AG08395 (cell line): ENCODE measurements at regions not wholly inside any gene's neighbourhood (a gene's known extent, or its start where the extent isn't known, plus 50 kb on each side); places are given as distances from the start of the nearest gene placed in this dataset.

Experiments used
- DNase-seq: peaks from one replicate; pipeline ENCODE4 v3.0.0; 2012; ENCODE audit warnings: mixed read lengths, low spot score

- DNase-seq = no peak
These were observed 132.6 kb downstream of the WDR11 start for GRCh38 chr10:120983721-120984120.

GRCh38 chr10:120984221-120984620 is 133.1 kb downstream of the WDR11 start:
- DNase-seq = no peak

GRCh38 chr10:120987359-120987758 is 136.2 kb downstream of the WDR11 start:
- no peak for DNase-seq

- DNase-seq = no peak
These were observed 137.6 kb downstream of the WDR11 start for GRCh38 chr10:120988751-120989150.

- no peak for DNase-seq
These were observed 138.1 kb downstream of the WDR11 start for GRCh38 chr10:120989279-120989678.

GRCh38 chr10:120989996-120990598 is 138.9 kb downstream of the WDR11 start:
- DNase-seq = no peak

GRCh38 chr10:120990831-120991230 is 139.7 kb downstream of the WDR11 start:
- no peak for DNase-seq

- no peak for DNase-seq
These were observed 141.9 kb downstream of the WDR11 start for GRCh38 chr10:120993089-120993488.

- DNase-seq = no peak
These were observed 144.6 kb downstream of the WDR11 start for GRCh38 chr10:120995768-120996167.

- no peak for DNase-seq
These were observed 145.4 kb downstream of the WDR11 start for GRCh38 chr10:120996456-120997034.

- DNase-seq = no peak
These were observed 146.2 kb downstream of the WDR11 start for GRCh38 chr10:120997313-120997712.

GRCh38 chr10:120997756-120998155 is 146.6 kb downstream of the WDR11 start:
- no peak for DNase-seq

GRCh38 chr10:120998251-120998650 is 147.1 kb downstream of the WDR11 start:
- DNase-seq = no peak

- no peak for DNase-seq
These were observed 147.7 kb downstream of the WDR11 start for GRCh38 chr10:120998782-120999285.

GRCh38 chr10:120999868-121000267 is 148.7 kb downstream of the WDR11 start:
- DNase-seq = no peak

- no peak for DNase-seq
These were observed 151.5 kb downstream of the WDR11 start for GRCh38 chr10:121002586-121003205.

GRCh38 chr10:121005948-121006587 is 154.9 kb downstream of the WDR11 start:
- DNase-seq = no peak

- DNase-seq = no peak
These were observed 156.1 kb downstream of the WDR11 start for GRCh38 chr10:121007264-121007663.

- DNase-seq = no peak
These were observed 164.8 kb downstream of the WDR11 start for GRCh38 chr10:121015916-121016315.

- no peak for DNase-seq
These were observed 173.9 kb downstream of the WDR11 start for GRCh38 chr10:121024905-121025584.

- DNase-seq = no peak
These were observed 174.6 kb downstream of the WDR11 start for GRCh38 chr10:121025731-121026130.

- DNase-seq = no peak
These were observed 176.2 kb downstream of the WDR11 start for GRCh38 chr10:121027371-121027770.
